NCI-H345 (cell line): ENCODE measurements at regions not wholly inside any gene's neighbourhood (a gene's known extent, or its start where the extent isn't known, plus 50 kb on each side); places are given as distances from the start of the nearest gene placed in this dataset.
A peak's percentile ranks its signal among the peaks of the same experiment; 100 is the strongest.

Experiments used
- DNase-seq: peaks from one replicate; lab custom pipeline; 2025; lab: John Stamatoyannopoulos, UW

GRCh38 chr10:61091531-61091930 is 147.5 kb upstream of the RHOBTB1 start:
- DNase-seq: no peak

GRCh38 chr10:61089251-61089650 is 145.3 kb upstream of the RHOBTB1 start:
- DNase-seq: no peak

- DNase-seq: no peak
These were observed 140.5 kb upstream of the RHOBTB1 start for GRCh38 chr10:61084493-61084892.

- no peak for DNase-seq
These were observed 137.3 kb upstream of the RHOBTB1 start for GRCh38 chr10:61081301-61081700.

GRCh38 chr10:61078542-61079275 is 134.7 kb upstream of the RHOBTB1 start:
- no peak for DNase-seq

GRCh38 chr10:61076572-61077114 is 132.7 kb upstream of the RHOBTB1 start:
- no peak for DNase-seq

GRCh38 chr10:61073391-61073790 is 129.4 kb upstream of the RHOBTB1 start:
- DNase-seq: no peak

- DNase-seq: peak; percentile 43
These were observed 127.6 kb upstream of the RHOBTB1 start for GRCh38 chr10:61071580-61071979.

GRCh38 chr10:61068471-61068870 is 124.5 kb upstream of the RHOBTB1 start:
- DNase-seq: no peak

- no peak for DNase-seq
These were observed 123.8 kb upstream of the RHOBTB1 start for GRCh38 chr10:61067671-61068336.

- DNase-seq: no peak
These were observed 122.8 kb upstream of the RHOBTB1 start for GRCh38 chr10:61066661-61067344.

- DNase-seq: no peak
These were observed 121.1 kb upstream of the RHOBTB1 start for GRCh38 chr10:61065051-61065450.

- no peak for DNase-seq
These were observed 120.4 kb upstream of the RHOBTB1 start for GRCh38 chr10:61064356-61064755.

- DNase-seq: no peak
These were observed 119.9 kb upstream of the RHOBTB1 start for GRCh38 chr10:61063901-61064300.

GRCh38 chr10:61063034-61063433 is 119.0 kb upstream of the RHOBTB1 start:
- DNase-seq: no peak

- DNase-seq: no peak
These were observed 118.0 kb upstream of the RHOBTB1 start for GRCh38 chr10:61061923-61062504.

- no peak for DNase-seq
These were observed 115.7 kb upstream of the RHOBTB1 start for GRCh38 chr10:61059636-61060035.

- DNase-seq: no peak
These were observed 108.7 kb upstream of the RHOBTB1 start for GRCh38 chr10:61052469-61053205.

GRCh38 chr10:61051344-61051743 is 107.4 kb upstream of the RHOBTB1 start:
- DNase-seq: no peak

- no peak for DNase-seq
These were observed 106.2 kb upstream of the RHOBTB1 start for GRCh38 chr10:61050120-61050745.

- no peak for DNase-seq
These were observed 105.4 kb upstream of the RHOBTB1 start for GRCh38 chr10:61049386-61049785.
